ENCODE measurements at regions not wholly inside any gene's neighbourhood (a gene's known extent, or its start where the extent isn't known, plus 50 kb on each side); places are given as distances from the start of the nearest gene placed in this dataset.

- no peak for TF ChIP-seq CTCF (IDR thresholded peaks at IDR 0.05)
Measured at GRCh38 chr1:82507011-82507410, 706.3 kb downstream of the ADGRL2 start.

GRCh38 chr1:82503822-82504221 lies 703.1 kb downstream of the ADGRL2 start:
- TF ChIP-seq CTCF (IDR thresholded peaks at IDR 0.05), result no peak

GRCh38 chr1:82499022-82499421 lies 698.3 kb downstream of the ADGRL2 start:
- TF ChIP-seq CTCF (IDR thresholded peaks at IDR 0.05), result no peak

GRCh38 chr1:82494117-82494516 lies 693.4 kb downstream of the ADGRL2 start:
- no peak for TF ChIP-seq CTCF (IDR thresholded peaks at IDR 0.05)

- TF ChIP-seq CTCF (IDR thresholded peaks at IDR 0.05), result no peak
Measured at GRCh38 chr1:82492159-82492558, 691.4 kb downstream of the ADGRL2 start.

GRCh38 chr1:82491301-82492048 lies 690.7 kb downstream of the ADGRL2 start:
- no peak for TF ChIP-seq CTCF (IDR thresholded peaks at IDR 0.05)

- TF ChIP-seq CTCF (IDR thresholded peaks at IDR 0.05), result no peak
Measured at GRCh38 chr1:82487778-82488177, 687.0 kb downstream of the ADGRL2 start.

- no peak for TF ChIP-seq CTCF (IDR thresholded peaks at IDR 0.05)
Measured at GRCh38 chr1:82486969-82487368, 686.2 kb downstream of the ADGRL2 start.
